ENCODE measurements at regions not wholly inside any gene's neighbourhood (a gene's known extent, or its start where the extent isn't known, plus 50 kb on each side); places are given as distances from the start of the nearest gene placed in this dataset.

DNA sequence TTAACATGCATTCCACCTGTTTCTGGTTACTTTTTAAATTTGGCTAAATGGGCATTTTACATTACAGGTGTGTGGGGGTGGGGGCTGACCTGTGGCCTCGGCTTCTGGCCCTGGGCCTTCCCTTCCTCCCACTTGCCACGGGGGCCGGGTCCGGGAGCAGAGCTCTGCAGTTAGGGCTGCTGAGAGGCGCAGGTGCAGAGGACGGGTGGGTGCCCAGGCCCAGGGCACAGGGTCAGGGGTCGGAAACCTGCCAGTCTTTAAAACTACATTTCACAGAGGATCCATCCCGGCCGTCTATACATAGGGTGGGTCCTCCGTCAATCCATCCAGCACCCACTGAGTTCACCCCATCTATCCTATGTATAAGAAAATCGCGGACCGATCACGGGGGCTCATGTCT lies 106.5 kb upstream of the INSIG1 start:
- TF ChIP-seq, protein P1, sequence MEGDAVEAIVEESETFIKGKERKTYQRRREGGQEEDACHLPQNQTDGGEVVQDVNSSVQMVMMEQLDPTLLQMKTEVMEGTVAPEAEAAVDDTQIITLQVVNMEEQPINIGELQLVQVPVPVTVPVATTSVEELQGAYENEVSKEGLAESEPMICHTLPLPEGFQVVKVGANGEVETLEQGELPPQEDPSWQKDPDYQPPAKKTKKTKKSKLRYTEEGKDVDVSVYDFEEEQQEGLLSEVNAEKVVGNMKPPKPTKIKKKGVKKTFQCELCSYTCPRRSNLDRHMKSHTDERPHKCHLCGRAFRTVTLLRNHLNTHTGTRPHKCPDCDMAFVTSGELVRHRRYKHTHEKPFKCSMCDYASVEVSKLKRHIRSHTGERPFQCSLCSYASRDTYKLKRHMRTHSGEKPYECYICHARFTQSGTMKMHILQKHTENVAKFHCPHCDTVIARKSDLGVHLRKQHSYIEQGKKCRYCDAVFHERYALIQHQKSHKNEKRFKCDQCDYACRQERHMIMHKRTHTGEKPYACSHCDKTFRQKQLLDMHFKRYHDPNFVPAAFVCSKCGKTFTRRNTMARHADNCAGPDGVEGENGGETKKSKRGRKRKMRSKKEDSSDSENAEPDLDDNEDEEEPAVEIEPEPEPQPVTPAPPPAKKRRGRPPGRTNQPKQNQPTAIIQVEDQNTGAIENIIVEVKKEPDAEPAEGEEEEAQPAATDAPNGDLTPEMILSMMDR (IDR thresholded peaks at IDR 0.05; ENCODE audit: low read depth, low read length): no peak
- no peak for TF ChIP-seq EZH2phosphoT487 (IDR thresholded peaks at IDR 0.05; ENCODE audit: low read depth)

Measured in OCI-LY3 (cell line).